GM11168 (cell line): ENCODE measurements at regions not wholly inside any gene's neighbourhood (a gene's known extent, or its start where the extent isn't known, plus 50 kb on each side); places are given as distances from the start of the nearest gene placed in this dataset.

ENCODE experiments used
- in situ Hi-C: fragments of 300-500 bp; cut with MboI; formaldehyde crosslinking; loops from one replicate; pipeline ENCODE4 v1.12.0; 2022; ENCODE audit warnings: low sequenced_read_pairs; ENCODE audit not compliant: unreplicated experiment

- in situ Hi-C loops, result no loop called here
Measured at GRCh38 chr1:55724551-55725325, 509.6 kb upstream of the USP24 start.

GRCh38 chr1:55723001-55723400 lies 507.8 kb upstream of the USP24 start:
- in situ Hi-C loops, result no loop called here

- in situ Hi-C loops, result no loop called here
Measured at GRCh38 chr1:55720261-55720660, 505.1 kb upstream of the USP24 start.

GRCh38 chr1:55718758-55719671 lies 503.9 kb upstream of the USP24 start:
- in situ Hi-C loops, result no loop called here

- in situ Hi-C loops, result no loop called here
Measured at GRCh38 chr1:55717111-55717510, 501.9 kb upstream of the USP24 start.

- in situ Hi-C loops, result no loop called here
Measured at GRCh38 chr1:55716610-55717009, 501.4 kb upstream of the USP24 start.

GRCh38 chr1:55716151-55716550 lies 501.0 kb upstream of the USP24 start:
- in situ Hi-C loops, result no loop called here

- in situ Hi-C loops, result no loop called here
Measured at GRCh38 chr1:55714230-55714629, 499.1 kb upstream of the USP24 start.

GRCh38 chr1:55713516-55713915 lies 498.4 kb upstream of the USP24 start:
- in situ Hi-C loops, result no loop called here

- in situ Hi-C loops, result no loop called here
Measured at GRCh38 chr1:55712148-55712547, 497.0 kb upstream of the USP24 start.

GRCh38 chr1:55708781-55709180 lies 493.6 kb upstream of the USP24 start:
- in situ Hi-C loops, result no loop called here

GRCh38 chr1:55707846-55708245 lies 492.7 kb upstream of the USP24 start:
- in situ Hi-C loops, result no loop called here

- in situ Hi-C loops, result no loop called here
Measured at GRCh38 chr1:55707196-55707595, 492.0 kb upstream of the USP24 start.

GRCh38 chr1:55706397-55706796 lies 491.2 kb upstream of the USP24 start:
- in situ Hi-C loops, result no loop called here

- in situ Hi-C loops, result no loop called here
Measured at GRCh38 chr1:55703726-55704363, 488.7 kb upstream of the USP24 start.

GRCh38 chr1:55702064-55702463 lies 486.9 kb upstream of the USP24 start:
- in situ Hi-C loops, result no loop called here

GRCh38 chr1:55700359-55701130 lies 485.4 kb upstream of the USP24 start:
- in situ Hi-C loops, result no loop called here

- in situ Hi-C loops, result no loop called here
Measured at GRCh38 chr1:55699228-55699627, 484.1 kb upstream of the USP24 start.

GRCh38 chr1:55697997-55698535 lies 482.9 kb upstream of the USP24 start:
- in situ Hi-C loops, result no loop called here

- in situ Hi-C loops, result no loop called here
Measured at GRCh38 chr1:55696891-55697290, 481.7 kb upstream of the USP24 start.
